NCI-H526 treated with DMSO at 0.1 percent for 48 hours (cell line): ENCODE measurements at regions not wholly inside any gene's neighbourhood (a gene's known extent, or its start where the extent isn't known, plus 50 kb on each side); places are given as distances from the start of the nearest gene placed in this dataset.

Experiments
- DNase-seq: peaks from one replicate; lab custom pipeline; 2025; lab: John Stamatoyannopoulos, UW

- no peak for DNase-seq
Measured at GRCh38 chr9:86659413-86660046, 287.8 kb downstream of the GAS1 start.

GRCh38 chr9:86655147-86655546 is 292.2 kb downstream of the GAS1 start:
- no peak for DNase-seq

- no peak for DNase-seq
Measured at GRCh38 chr9:86653466-86653865, 293.8 kb downstream of the GAS1 start.

- no peak for DNase-seq
Measured at GRCh38 chr9:86652736-86653135, 294.6 kb downstream of the GAS1 start.

GRCh38 chr9:86649913-86650312 is 295.7 kb upstream of the TUT7 start:
- DNase-seq: no peak

DNA sequence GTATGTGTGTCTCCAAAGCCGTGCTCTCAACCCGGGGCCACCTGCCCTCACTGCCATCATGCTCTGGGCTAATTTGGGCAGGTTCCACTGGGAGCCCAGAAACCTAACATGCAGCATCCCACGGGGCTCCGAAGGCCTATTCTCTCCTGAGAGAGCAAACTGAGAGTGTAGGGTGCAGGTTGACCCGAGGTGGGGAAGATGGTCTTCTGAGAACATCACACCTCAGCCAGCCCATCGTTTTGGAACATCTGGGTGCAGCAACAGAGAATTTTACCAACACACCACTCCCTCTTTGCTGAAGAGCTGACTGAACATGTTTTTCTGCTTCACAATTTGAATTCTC is 294.6 kb upstream of the TUT7 start:
- no peak for DNase-seq

GRCh38 chr9:86648156-86648827 is 294.1 kb upstream of the TUT7 start:
- no peak for DNase-seq

DNA sequence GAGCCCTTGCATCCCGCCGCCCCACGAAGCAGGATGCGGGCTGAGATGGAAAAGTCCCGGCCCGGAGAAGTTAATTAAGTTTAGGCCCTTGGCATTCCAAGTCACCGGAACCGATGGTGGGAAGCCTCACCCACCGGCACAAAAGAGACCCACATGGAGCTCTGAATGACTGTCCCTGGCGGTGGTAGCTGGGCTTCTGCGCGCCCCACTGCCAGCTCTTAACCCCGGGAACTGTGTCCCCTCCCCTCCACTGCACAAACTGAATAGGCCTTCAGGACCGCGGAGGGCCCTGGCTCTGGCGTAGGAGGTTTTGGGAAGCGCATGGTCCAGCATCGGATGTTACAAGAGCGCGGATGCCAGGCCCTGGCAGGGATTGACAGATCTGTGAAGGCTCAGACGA is 291.1 kb upstream of the TUT7 start:
- DNase-seq: no peak

- DNase-seq: peak; percentile 1
Measured at GRCh38 chr9:86644675-86645034, 290.4 kb upstream of the TUT7 start.

- DNase-seq: no peak
Measured at GRCh38 chr9:86643946-86644674, 289.9 kb upstream of the TUT7 start.

DNA sequence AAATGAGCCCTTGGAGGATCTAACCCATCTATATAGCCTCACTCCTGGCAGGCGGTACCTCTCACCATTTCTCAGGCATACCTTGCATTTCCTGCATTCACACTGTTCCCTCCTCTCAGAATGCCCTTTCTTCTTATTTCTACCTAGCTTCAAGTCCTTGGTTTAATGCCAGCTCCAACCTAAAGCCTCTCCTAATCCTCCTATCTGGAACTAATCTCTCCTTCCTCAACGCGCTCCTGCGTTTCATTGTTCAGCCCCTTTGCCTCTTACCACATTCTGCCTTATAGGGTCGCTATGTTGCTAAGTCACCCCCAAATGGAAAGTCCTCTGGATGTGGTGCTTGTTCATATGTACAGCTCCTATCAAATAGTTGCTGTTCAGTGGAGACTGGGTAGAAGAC is 288.5 kb upstream of the TUT7 start:
- no peak for DNase-seq

- no peak for DNase-seq
Measured at GRCh38 chr9:86641970-86642369, 287.8 kb upstream of the TUT7 start.

- DNase-seq: peak; percentile 31
Measured at GRCh38 chr9:86639899-86640379, 285.7 kb upstream of the TUT7 start.

DNA sequence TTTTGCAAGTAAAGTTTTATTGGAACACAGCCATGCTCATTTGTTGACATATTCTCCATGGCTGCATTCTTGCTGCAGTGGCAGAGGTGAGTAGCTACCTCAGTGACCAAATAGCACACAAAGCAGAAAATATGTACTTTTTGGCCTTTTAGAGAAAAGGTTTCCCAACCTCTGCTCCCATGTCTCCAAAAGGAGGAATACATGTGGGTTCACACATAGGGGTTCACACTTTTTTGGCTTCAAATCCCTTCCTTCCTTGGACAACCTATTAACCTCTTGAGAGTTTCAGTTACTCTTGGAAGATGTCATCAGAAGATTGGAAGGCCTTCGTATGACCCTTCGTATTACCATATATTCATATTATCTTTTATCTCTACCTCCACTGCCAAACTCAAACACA is 285.1 kb upstream of the TUT7 start:
- no peak for DNase-seq

DNA sequence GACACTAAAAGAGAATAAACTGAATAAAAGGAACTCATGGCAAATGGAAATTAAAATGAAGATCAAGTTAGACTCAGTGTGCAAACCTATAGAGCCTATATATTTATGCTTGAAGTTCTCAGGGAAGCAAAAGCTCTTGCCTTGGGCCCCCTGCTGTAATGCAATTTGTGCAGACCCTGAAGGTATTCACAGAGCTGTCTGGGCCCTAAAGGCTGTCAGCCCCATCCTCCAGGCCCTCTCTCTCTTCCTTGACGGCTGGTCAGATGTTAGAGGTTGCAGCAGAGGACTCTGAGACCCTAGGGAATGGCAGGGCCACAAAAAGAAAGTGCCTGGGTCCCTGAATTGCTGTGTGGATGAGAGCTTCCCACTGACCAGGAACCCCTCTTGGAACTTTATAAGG is 283.9 kb upstream of the TUT7 start:
- no peak for DNase-seq

- DNase-seq: no peak
Measured at GRCh38 chr9:86637515-86637914, 283.3 kb upstream of the TUT7 start.

DNA sequence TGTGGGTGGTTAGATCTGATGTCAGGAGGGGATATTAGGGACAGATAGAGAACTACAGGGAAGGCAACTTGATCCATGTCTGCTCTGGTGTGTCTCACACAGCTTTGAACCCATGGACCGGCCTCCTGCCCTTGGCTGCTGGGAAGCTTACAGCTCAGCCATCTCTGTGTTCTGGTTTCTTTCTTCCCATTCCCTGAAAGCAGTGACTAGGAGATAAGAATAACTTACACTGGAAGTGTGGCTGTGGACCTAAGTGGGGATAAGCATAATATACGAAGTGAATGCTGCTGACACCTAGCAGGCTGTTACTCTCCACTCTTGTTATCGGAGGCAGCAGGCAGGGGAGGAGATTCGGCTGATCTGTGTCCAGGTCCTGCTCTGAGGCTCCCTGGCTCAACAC is 282.3 kb upstream of the TUT7 start:
- DNase-seq: no peak

DNA sequence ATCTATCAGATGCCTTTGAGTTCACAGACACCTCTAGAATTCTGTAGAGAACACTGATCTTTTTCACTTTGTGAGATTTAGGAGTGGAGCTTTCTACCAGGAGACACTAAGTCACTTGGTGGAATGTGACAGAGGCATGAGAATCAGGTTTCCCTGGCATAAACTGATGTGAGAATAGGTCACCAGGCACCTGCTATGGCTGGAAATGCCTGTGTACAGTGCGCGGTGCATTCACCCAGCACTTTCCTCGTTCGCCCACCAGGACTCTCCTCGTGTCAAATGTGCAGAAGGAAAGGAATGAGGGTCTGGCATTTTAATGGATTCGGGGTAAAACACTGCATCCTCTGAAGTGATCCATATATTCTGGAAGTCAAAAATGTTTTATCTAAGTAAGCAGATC is 281.8 kb upstream of the TUT7 start:
- no peak for DNase-seq

- DNase-seq: no peak
Measured at GRCh38 chr9:86634501-86634900, 280.3 kb upstream of the TUT7 start.

DNA sequence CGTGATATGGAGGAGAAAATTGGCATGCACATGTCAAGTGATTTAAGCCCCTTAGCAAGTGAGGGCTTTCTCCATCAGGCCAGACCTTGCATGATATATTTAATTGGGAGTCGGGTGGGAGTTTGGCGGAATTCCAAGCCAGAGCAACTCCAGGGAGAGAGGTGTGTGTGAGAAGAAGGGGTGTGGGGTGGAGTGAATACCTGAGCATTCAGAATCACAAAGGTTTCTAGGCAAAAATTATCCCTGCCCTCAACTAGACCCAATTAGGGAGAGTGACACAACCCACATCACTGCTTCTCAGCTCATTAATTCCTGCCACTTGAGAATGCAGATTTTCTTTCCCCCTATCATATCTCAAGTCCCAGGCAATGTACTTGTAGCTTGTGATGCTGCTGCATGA is 279.7 kb upstream of the TUT7 start:
- DNase-seq: no peak

GRCh38 chr9:86632537-86632936 is 278.3 kb upstream of the TUT7 start:
- no peak for DNase-seq

DNA sequence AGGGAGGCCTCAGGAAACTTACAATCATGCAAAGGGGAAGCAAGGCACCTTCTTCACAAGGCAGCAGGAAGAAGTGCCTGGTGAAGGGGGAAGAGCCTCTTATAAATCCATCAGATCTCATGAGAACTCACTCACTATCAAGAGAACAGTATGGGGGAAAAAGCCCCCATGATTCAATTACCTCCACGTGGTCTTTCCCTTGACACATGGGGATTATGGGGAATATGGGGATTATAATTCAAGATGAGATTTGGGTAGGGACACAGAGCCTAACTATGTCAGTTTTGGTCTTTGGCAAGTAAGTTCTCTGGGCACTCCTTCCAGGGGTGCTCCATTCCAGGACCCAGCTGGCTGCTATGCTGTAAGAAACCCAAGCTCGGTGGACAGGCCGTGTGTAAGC is 275.3 kb upstream of the TUT7 start:
- DNase-seq: no peak

DNA sequence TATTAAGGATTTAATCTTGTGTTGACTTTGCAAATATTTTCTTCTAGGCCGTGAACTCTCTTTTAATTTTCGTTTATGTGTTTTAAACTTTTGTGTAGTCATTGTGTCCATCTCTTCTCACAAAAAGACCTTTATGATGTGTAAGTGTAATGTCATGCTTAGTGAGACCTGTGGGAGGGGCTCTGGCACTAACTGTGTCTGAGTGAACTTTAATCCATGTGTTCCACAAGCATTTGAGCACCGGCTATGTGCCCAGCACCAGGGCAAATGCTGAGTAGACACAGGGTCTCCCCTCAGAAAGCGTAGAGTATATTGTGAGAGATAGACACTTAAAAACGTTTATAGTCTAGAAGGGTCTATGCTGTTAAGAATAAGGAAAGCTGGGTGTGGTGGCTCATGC is 272.6 kb upstream of the TUT7 start:
- DNase-seq: no peak

DNA sequence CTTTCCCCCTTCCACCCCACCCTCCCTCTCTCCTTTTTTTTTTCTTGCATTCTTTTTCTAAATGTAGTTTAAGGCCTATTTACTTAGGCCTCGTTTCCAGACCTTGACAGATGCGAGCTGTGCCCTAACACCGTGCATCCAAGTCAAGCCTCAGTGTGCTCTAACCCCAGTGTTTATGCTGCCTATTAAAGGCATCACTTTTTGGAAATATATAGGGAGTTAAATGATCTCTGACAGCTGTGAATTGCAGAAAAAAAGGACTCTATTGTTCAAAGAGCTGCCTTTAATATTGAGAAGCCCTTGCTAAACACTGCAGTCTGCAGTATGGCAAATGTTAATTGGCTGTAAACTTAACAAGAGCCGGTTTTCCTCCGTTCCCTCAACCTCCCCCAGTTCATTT is 270.4 kb upstream of the TUT7 start:
- DNase-seq: no peak
